GM23338 (cell line): ENCODE measurements at regions not wholly inside any gene's neighbourhood (a gene's known extent, or its start where the extent isn't known, plus 50 kb on each side); places are given as distances from the start of the nearest gene placed in this dataset.

Source experiments
- CREB1 ChIP-seq: fragments of 250-450 bp; sonication (Bioruptor Pico); IDR thresholded peaks from 2 replicates; pipeline ENCODE4 v1.5.0; 2020; ENCODE audit warnings: low read depth, mild to moderate bottlenecking, moderate library complexity
- CTCF ChIP-seq, 2 experiments: fragments of 200-600 bp in 1 of 2; sonication (generic) in 1 of 2; conservative IDR thresholded peaks; 2 replicates each; pipeline versions ENCODE4 v1.5.1 to v1.6.1; 2016 to 2017; ENCODE audit warnings: antibody characterized with exemption in 2 of 2, low read depth in 2 of 2, mild to moderate bottlenecking in 2 of 2, moderate library complexity in 1 of 2
- ETS1 ChIP-seq: IDR thresholded peaks from 2 replicates; pipeline ENCODE4 v1.6.1; 2016; ENCODE audit warnings: antibody characterized with exemption
- EZH2 ChIP-seq: fragments of 200-600 bp; sonication (generic); IDR thresholded peaks from one replicate; pipeline ENCODE4 v1.8.0; 2017; ENCODE audit warnings: antibody characterized with exemption, mild to moderate bottlenecking, low read depth; ENCODE audit not compliant: unreplicated experiment
- EZH2phosphoT487 ChIP-seq: fragments of 200-600 bp; sonication (generic); IDR thresholded peaks from one replicate; pipeline ENCODE4 v1.8.1; 2018; ENCODE audit warnings: antibody characterized with exemption; ENCODE audit not compliant: unreplicated experiment
- JUNB ChIP-seq: IDR thresholded peaks from one replicate; pipeline ENCODE4 v1.6.1; 2016; ENCODE audit warnings: antibody characterized with exemption; ENCODE audit not compliant: unreplicated experiment
- POLR2AphosphoS5 ChIP-seq: IDR thresholded peaks from 2 replicates; pipeline ENCODE4 v1.6.1; 2016; ENCODE audit warnings: antibody characterized with exemption, low read depth
- REST ChIP-seq: IDR thresholded peaks from one replicate; pipeline ENCODE4 v1.6.1; 2018; ENCODE audit warnings: antibody characterized with exemption; ENCODE audit not compliant: unreplicated experiment
- ZNF462 ChIP-seq: fragments of 250-450 bp; sonication (Bioruptor Pico); IDR thresholded peaks from 2 replicates; pipeline ENCODE4 v1.5.0; 2020; ENCODE audit warnings: mild to moderate bottlenecking, moderate library complexity

- no peak for TF ChIP-seq CTCF (conservative IDR thresholded peaks at IDR 0.05; ENCODE audit: low read depth in 2 of 2)
- TF ChIP-seq JUNB, result no peak
- TF ChIP-seq EZH2, result no peak
- no peak for TF ChIP-seq CREB1
- TF ChIP-seq POLR2AphosphoS5, result no peak
- TF ChIP-seq ZNF462 (CRISPR knock-in tag), result no peak
- no peak for TF ChIP-seq EZH2phosphoT487
- TF ChIP-seq REST, result no peak
- no peak for TF ChIP-seq ETS1
Measured at GRCh38 chr15:29600262-29600661, 222.0 kb downstream of the TJP1 start.
